Tibial artery (tissue), 4 donors: ENCODE measurements at regions not wholly inside any gene's neighbourhood (a gene's known extent, or its start where the extent isn't known, plus 50 kb on each side); places are given as distances from the start of the nearest gene placed in this dataset.

ENCODE experiments used
- DNase-seq, 2 donors: peaks; one replicate each; pipeline ENCODE4 v3.0.0-alpha.2; 2019
- H3K27ac ChIP-seq, 2 donors: fragments of 200-600 bp; sonication (generic) in 1 of 2; 1 replicate in 1 of 2; 2 replicates in 1 of 2; pipeline ENCODE4 v1.5.1; 2018 to 2019; ENCODE audit warnings: mild to moderate bottlenecking in 1 of 2
- H3K27me3 ChIP-seq, 2 donors: fragments of 200-600 bp; sonication (generic) in 1 of 2; one replicate each; pipeline versions ENCODE4 v1.5.1 to v1.6.0; 2016 to 2019
- H3K36me3 ChIP-seq, 3 donors: fragments of 200-600 bp; sonication (generic) in 2 of 3; one replicate each; pipeline ENCODE4 v1.5.1; 2016 to 2019; ENCODE audit warnings: mild to moderate bottlenecking in 2 of 3
- H3K4me1 ChIP-seq, 4 donors: fragments of 200-600 bp; sonication (generic) in 2 of 4; 1 replicate in 3 of 4; 2 replicates in 1 of 4; pipeline ENCODE4 v1.5.1; 2016 to 2019
- H3K4me3 ChIP-seq, 2 donors: fragments of 200-600 bp; sonication (generic) in 1 of 2; 1 replicate in 1 of 2; 2 replicates in 1 of 2; pipeline ENCODE4 v1.5.1; 2018 to 2019; ENCODE audit warnings: mild to moderate bottlenecking in 2 of 2
- H3K9me3 ChIP-seq, 3 donors: fragments of 200-600 bp; sonication (generic) in 1 of 3; one replicate each; pipeline ENCODE4 v1.5.1; 2016 to 2019
- CTCF ChIP-seq, 2 experiments: fragments of 200-600 bp in 1 of 2; fragments of 450-650 bp in 1 of 2; IDR thresholded peaks; one replicate each; pipeline ENCODE4 v1.5.1; 2017 to 2019; ENCODE audit warnings: antibody characterized with exemption in 2 of 2, mild to moderate bottlenecking in 1 of 2, moderate library complexity in 1 of 2
- intact Hi-C: fragments of 100-400 bp; cut with DNase I; formaldehyde crosslinking; loops from one replicate; pipeline ENCODE4 v1.15.0; 2023; ENCODE audit warnings: low total_unique reads

- no peaks in the 10 kb centered on the region for H3K36me3 ChIP-seq
- H3K9me3 ChIP-seq, result no peaks in the 10 kb centered on the region
- H3K4me1 ChIP-seq, result no peaks in the 10 kb centered on the region
- H3K27me3 ChIP-seq, result no peaks in the 10 kb centered on the region
- TF ChIP-seq CTCF (IDR thresholded peaks at IDR 0.05), result no peak
- H3K4me3 ChIP-seq, result no peak overlapping the region
- intact Hi-C loops, result no loop called here
- no peak for DNase-seq
- no peak overlapping the region for H3K27ac ChIP-seq
Observed at GRCh38 chr14:83425706-83426105, 1892.1 kb upstream of the SEL1L start.

DNA sequence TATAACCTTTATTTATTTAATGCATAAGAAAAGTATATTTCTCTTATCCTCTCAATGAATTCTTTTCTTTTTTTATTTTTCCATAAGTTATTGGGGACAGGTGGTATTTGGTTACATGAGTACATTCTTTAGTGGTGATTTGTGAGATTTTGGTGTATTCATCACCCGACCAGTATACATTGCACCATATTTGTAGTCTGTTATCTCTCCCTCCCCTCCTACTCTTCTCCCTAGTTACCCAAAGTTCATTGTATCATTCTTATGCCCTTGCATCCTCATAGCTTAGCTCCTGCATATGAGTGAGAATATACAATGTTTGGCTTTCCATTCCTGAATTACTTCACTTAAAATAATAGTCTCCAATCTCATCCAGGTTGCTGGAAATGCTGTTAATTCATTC lies 1900.0 kb upstream of the SEL1L start:
- intact Hi-C loops, result no loop called here
- Histone ChIP-seq H3K9me3 (no peaks in the 10 kb centered on the region), H3K4me1 (no peaks in the 10 kb centered on the region), H3K27ac (no peak overlapping the region), H3K27me3 (no peaks in the 10 kb centered on the region), H3K4me3 (no peak overlapping the region), H3K36me3 (no peaks in the 10 kb centered on the region)
- TF ChIP-seq CTCF (IDR thresholded peaks at IDR 0.05), result no peak
- no peak for DNase-seq

GRCh38 chr14:83441801-83442200 lies 1908.1 kb upstream of the SEL1L start:
- H3K4me1 ChIP-seq, result no peaks in the 10 kb centered on the region
- H3K36me3 ChIP-seq, result no peaks in the 10 kb centered on the region
- no peaks in the 10 kb centered on the region for H3K9me3 ChIP-seq
- H3K27me3 ChIP-seq, result no peaks in the 10 kb centered on the region
- no peak overlapping the region for H3K4me3 ChIP-seq
- no peak for DNase-seq
- H3K27ac ChIP-seq, result no peak overlapping the region
- intact Hi-C loops, result no loop called here
- no peak for TF ChIP-seq CTCF (IDR thresholded peaks at IDR 0.05)

DNA sequence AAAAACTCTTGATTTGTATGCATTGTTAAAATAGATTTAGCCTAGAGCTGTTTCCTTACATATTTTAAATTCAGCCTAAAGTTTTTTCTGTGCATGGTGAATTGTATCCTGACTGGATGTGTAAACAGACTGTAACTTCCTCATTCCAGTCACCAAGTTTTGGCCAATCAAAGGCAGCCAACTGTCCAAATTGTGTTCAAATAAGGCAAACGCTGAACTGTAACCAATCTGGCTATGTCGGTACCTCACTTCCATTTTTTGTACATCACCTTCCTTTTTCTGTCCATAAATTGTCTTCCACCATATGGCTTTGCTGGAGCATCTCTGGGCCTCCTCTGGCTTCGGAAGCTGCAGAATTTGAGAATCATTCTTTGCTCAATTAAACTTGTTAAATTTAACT lies 1921.9 kb upstream of the SEL1L start:
- no peak for TF ChIP-seq CTCF (IDR thresholded peaks at IDR 0.05)
- H3K27ac ChIP-seq, result no peak overlapping the region
- H3K4me3 ChIP-seq, result no peak overlapping the region
- H3K27me3 ChIP-seq, result no peaks in the 10 kb centered on the region
- no peaks in the 10 kb centered on the region for H3K36me3 ChIP-seq
- H3K9me3 ChIP-seq, result peaks cover 0 to 3% (median 0%) of the 10 kb centered on the region in 3 donors
- intact Hi-C loops, result no loop called here
- no peak for DNase-seq
- no peaks in the 10 kb centered on the region for H3K4me1 ChIP-seq

DNA sequence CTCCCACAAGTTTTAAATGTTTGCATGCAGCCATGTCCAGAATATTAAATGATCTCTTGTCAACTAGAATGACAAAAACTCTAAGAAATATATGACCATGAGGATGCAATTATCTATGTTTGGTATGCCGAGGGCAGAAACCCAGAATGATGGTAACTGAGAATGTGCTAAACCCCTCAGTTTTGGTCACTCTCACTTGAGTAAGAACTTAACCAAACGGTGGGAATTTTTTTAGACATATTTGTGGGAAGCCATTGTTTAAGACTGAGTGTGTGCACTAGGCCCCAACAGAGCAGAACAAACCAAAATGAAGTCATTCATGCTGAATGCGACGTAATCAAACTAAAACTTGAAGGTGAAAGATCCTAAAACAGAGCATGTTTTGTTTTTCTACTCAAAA lies 1927.9 kb upstream of the SEL1L start:
- TF ChIP-seq CTCF (IDR thresholded peaks at IDR 0.05), result no peak
- Histone ChIP-seq H3K9me3 (no peaks in the 10 kb centered on the region), H3K4me3 (no peak overlapping the region), H3K27me3 (no peaks in the 10 kb centered on the region), H3K36me3 (no peaks in the 10 kb centered on the region), H3K4me1 (no peaks in the 10 kb centered on the region), H3K27ac (no peak overlapping the region)
- intact Hi-C loops, result no loop called here
- DNase-seq, result no peak

GRCh38 chr14:83462759-83463158 lies 1929.1 kb upstream of the SEL1L start:
- no peak for TF ChIP-seq CTCF (IDR thresholded peaks at IDR 0.05)
- no peaks in the 10 kb centered on the region for H3K36me3 ChIP-seq
- intact Hi-C loops, result no loop called here
- no peaks in the 10 kb centered on the region for H3K27me3 ChIP-seq
- no peaks in the 10 kb centered on the region for H3K4me1 ChIP-seq
- no peak overlapping the region for H3K27ac ChIP-seq
- H3K4me3 ChIP-seq, result no peak overlapping the region
- DNase-seq, result no peak
- H3K9me3 ChIP-seq, result no peaks in the 10 kb centered on the region
